ENCODE measurements at regions not wholly inside any gene's neighbourhood (a gene's known extent, or its start where the extent isn't known, plus 50 kb on each side); places are given as distances from the start of the nearest gene placed in this dataset.

- TF ChIP-seq EZH2 (IDR thresholded peaks at IDR 0.05; ENCODE audit: insufficient read depth, poor library complexity, severe bottlenecking) (no peak), EZH2phosphoT487 (IDR thresholded peaks at IDR 0.05; ENCODE audit: insufficient read depth, low read depth) (no peak)
Observed at GRCh38 chr12:107931761-107932160, 157.3 kb downstream of the ASCL4 start.

All from GM23248 (cell line).